SK-N-SH treated with all-trans-retinoic acid at 6 μM for 48 hours (cell line): ENCODE measurements at regions not wholly inside any gene's neighbourhood (a gene's known extent, or its start where the extent isn't known, plus 50 kb on each side); places are given as distances from the start of the nearest gene placed in this dataset.
A peak's percentile ranks its signal among the peaks of the same experiment; 100 is the strongest.

Source experiments
- ATAC-seq: fragments of 200-7000 bp; cut with Tn5 transposase; 3 replicates; pipeline ENCODE4 v1.9.1; 2020; ENCODE audit warnings: mild to moderate bottlenecking, moderate library complexity
- ARNTL ChIP-seq: fragments of 450-650 bp; formaldehyde crosslinking; IDR thresholded peaks from 2 replicates; pipeline ENCODE4 v1.5.0; 2020; ENCODE audit warnings: low read depth, mild to moderate bottlenecking, moderate library complexity, borderline replicate concordance
- CREB5 ChIP-seq: fragments of 250-450 bp; sonication (Bioruptor Pico); IDR thresholded peaks from 2 replicates; pipeline ENCODE4 v1.5.1; 2020; ENCODE audit warnings: low read depth, mild to moderate bottlenecking, moderate library complexity
- CSDC2 ChIP-seq: fragments of 250-450 bp; sonication (Bioruptor Pico); IDR thresholded peaks from 2 replicates; pipeline ENCODE4 v1.5.0; 2020; ENCODE audit warnings: mild to moderate bottlenecking, moderate library complexity
- ESRRG ChIP-seq: fragments of 250-450 bp; sonication (Bioruptor Pico); IDR thresholded peaks from 2 replicates; pipeline ENCODE4 v1.6.1; 2021; ENCODE audit warnings: mild to moderate bottlenecking
- OSR1 ChIP-seq: fragments of 250-450 bp; sonication (Bioruptor Pico); IDR thresholded peaks from 2 replicates; pipeline ENCODE4 v1.8.0; 2022; ENCODE audit warnings: moderate library complexity, mild to moderate bottlenecking, inconsistent platforms
- PATZ1 ChIP-seq: fragments of 250-450 bp; sonication (Bioruptor Pico); IDR thresholded peaks from 2 replicates; pipeline ENCODE4 v1.8.0; 2020; ENCODE audit warnings: mild to moderate bottlenecking, moderate library complexity, borderline replicate concordance
- POU6F1 ChIP-seq: fragments of 250-450 bp; sonication (Bioruptor Pico); IDR thresholded peaks from 2 replicates; pipeline ENCODE4 v1.8.0; 2021; ENCODE audit warnings: low read depth, mild to moderate bottlenecking, moderate library complexity, borderline replicate concordance
- PPARA ChIP-seq: fragments of 250-450 bp; sonication (Bioruptor Pico); IDR thresholded peaks from 2 replicates; pipeline ENCODE4 v1.5.0; 2020; ENCODE audit warnings: mild to moderate bottlenecking, borderline replicate concordance
- SNAI2 ChIP-seq: fragments of 250-450 bp; sonication (Bioruptor Pico); IDR thresholded peaks from 2 replicates; pipeline ENCODE4 v1.5.0; 2020; ENCODE audit warnings: mild to moderate bottlenecking, moderate library complexity
- TCF4 ChIP-seq: fragments of 250-450 bp; sonication (Bioruptor Pico); IDR thresholded peaks from 2 replicates; pipeline ENCODE4 v1.8.0; 2021; ENCODE audit warnings: mild to moderate bottlenecking, moderate library complexity, borderline replicate concordance
- TSHZ2 ChIP-seq: fragments of 250-450 bp; sonication (Bioruptor Pico); IDR thresholded peaks from 2 replicates; pipeline ENCODE4 v1.5.0; 2020; ENCODE audit warnings: mild to moderate bottlenecking, moderate library complexity
- ZC3H10 ChIP-seq: fragments of 250-450 bp; sonication (Bioruptor Pico); IDR thresholded peaks from 2 replicates; pipeline ENCODE4 v1.5.1; 2021; ENCODE audit warnings: mild to moderate bottlenecking, moderate library complexity
- ZFP3 ChIP-seq: fragments of 250-450 bp; sonication (Bioruptor Pico); IDR thresholded peaks from 2 replicates; pipeline ENCODE4 v1.5.0; 2020; ENCODE audit warnings: mild to moderate bottlenecking, moderate library complexity
- ZNF565 ChIP-seq: fragments of 450-650 bp; formaldehyde crosslinking; conservative IDR thresholded peaks from 2 replicates; pipeline ENCODE4 v1.5.0; 2020; ENCODE audit warnings: low read depth, mild to moderate bottlenecking, moderate library complexity
- ZNF70 ChIP-seq: fragments of 450-650 bp; formaldehyde crosslinking; IDR thresholded peaks from 2 replicates; pipeline ENCODE4 v1.5.0; 2020; ENCODE audit warnings: mild to moderate bottlenecking, moderate library complexity
- ZNF8 ChIP-seq: fragments of 450-650 bp; formaldehyde crosslinking; IDR thresholded peaks from 2 replicates; pipeline ENCODE4 v1.5.0; 2020; ENCODE audit warnings: mild to moderate bottlenecking, moderate library complexity

GRCh38 chr20:1802385-1803060, 92.7 kb upstream of the SIRPA start:
- TF ChIP-seq OSR1 (CRISPR knock-in tag) (no peak), PATZ1 (CRISPR knock-in tag) (peak; percentile 10; the same call in 1 of the 2 replicates), ZC3H10 (no peak), ZNF8 (CRISPR knock-in tag) (no peak), ZNF565 (CRISPR knock-in tag) (no peak)
- ATAC-seq, result peak; percentile 83

- no peak for ATAC-seq
- TF ChIP-seq POU6F1 (CRISPR knock-in tag), result no peak
- TF ChIP-seq ZNF565 (CRISPR knock-in tag), result no peak
- TF ChIP-seq OSR1 (CRISPR knock-in tag), result no peak
Observed at GRCh38 chr20:1801929-1802306, 93.3 kb upstream of the SIRPA start.

- no peak for TF ChIP-seq ZNF70
- no peak for TF ChIP-seq POU6F1 (CRISPR knock-in tag)
- no peak for TF ChIP-seq ESRRG (CRISPR knock-in tag)
- TF ChIP-seq PATZ1 (CRISPR knock-in tag), result no peak
- no peak for TF ChIP-seq CREB5 (CRISPR knock-in tag)
- no peak for TF ChIP-seq TCF4
- TF ChIP-seq PPARA (CRISPR knock-in tag), result no peak
- no peak for TF ChIP-seq ZFP3 (CRISPR knock-in tag)
- TF ChIP-seq SNAI2, result no peak
- no peak for TF ChIP-seq TSHZ2
- TF ChIP-seq OSR1 (CRISPR knock-in tag), result no peak
- TF ChIP-seq ARNTL (CRISPR knock-in tag), result no peak
- TF ChIP-seq CSDC2 (CRISPR knock-in tag), result no peak
- TF ChIP-seq ZC3H10, result no peak
- TF ChIP-seq, all 23 proteins: peak for 0
- ATAC-seq, result no peak
Observed at GRCh38 chr20:1801225-1801928, 93.8 kb upstream of the SIRPA start.
